Lung (tissue), 11 donors: ENCODE measurements at regions not wholly inside any gene's neighbourhood (a gene's known extent, or its start where the extent isn't known, plus 50 kb on each side); places are given as distances from the start of the nearest gene placed in this dataset.

Source experiments
- ATAC-seq: fragments of 200-7000 bp; cut with Tn5 transposase; one replicate; pipeline ENCODE4 v1.9.1; 2020; ENCODE audit warnings: moderate number of reproducible peaks; ENCODE audit not compliant: insufficient read depth, low FRiP score
- DNase-seq, 3 donors: peaks; one replicate each; pipeline ENCODE4 v3.0.0-alpha.2; 2013 to 2017
- H3K27ac ChIP-seq, 2 donors: one replicate each; pipeline ENCODE4 v1.5.1; 2013; ENCODE audit warnings: mild to moderate bottlenecking in 2 of 2, moderate library complexity in 2 of 2, control low read depth in 1 of 2, inconsistent platforms in 1 of 2, low read depth in 1 of 2, low read length in 1 of 2
- H3K27me3 ChIP-seq, 3 donors: one replicate each; pipeline ENCODE4 v1.5.1; 2013; ENCODE audit warnings: low read length in 2 of 3; ENCODE audit not compliant: control insufficient read depth in 3 of 3, insufficient read depth in 3 of 3
- H3K36me3 ChIP-seq, 4 donors: one replicate each; pipeline ENCODE4 v1.5.1; 2013; ENCODE audit warnings: low read length in 4 of 4, mild to moderate bottlenecking in 1 of 4, moderate library complexity in 1 of 4; ENCODE audit not compliant: control insufficient read depth in 4 of 4, insufficient read depth in 4 of 4
- H3K4me1 ChIP-seq, 5 donors: one replicate each; pipeline ENCODE4 v1.5.1; 2013; ENCODE audit warnings: low read length in 5 of 5, mild to moderate bottlenecking in 2 of 5, moderate library complexity in 1 of 5; ENCODE audit not compliant: control insufficient read depth in 5 of 5, insufficient read depth in 5 of 5
- H3K4me3 ChIP-seq: one replicate; pipeline ENCODE4 v1.5.1; 2013; ENCODE audit warnings: mild to moderate bottlenecking, control low read depth, moderate library complexity
- H3K9ac ChIP-seq, 2 donors: one replicate each; pipeline ENCODE4 v1.5.1; 2013; ENCODE audit warnings: low read length in 2 of 2, control low read depth in 1 of 2; ENCODE audit not compliant: insufficient read depth in 1 of 2
- H3K9me3 ChIP-seq, 4 donors: one replicate each; pipeline ENCODE4 v1.5.1; 2013; ENCODE audit warnings: low read length in 3 of 4, mild to moderate bottlenecking in 1 of 4, moderate library complexity in 1 of 4; ENCODE audit not compliant: control insufficient read depth in 4 of 4, insufficient read depth in 3 of 4
- CTCF ChIP-seq: IDR thresholded peaks from 2 replicates; pipeline ENCODE4 v1.5.1; 2012; ENCODE audit warnings: mild to moderate bottlenecking; ENCODE audit errors: control extremely low read depth, extremely low read depth
- WGBS, 2 donors: extraction: QIAGEN DNeasy Blood & Tissue Kit; methylation state at CpG; one replicate each; pipeline ENCODE4 v1.1.7; 2013; 5-methylcytosine and 5-hydroxymethylcytosine counted together
- donor health status: control.
- donor health status: control.
- donor health status: Bipolar disorder and iron deficiency.
- donor health status: healthy.
- donor health status: DM: yes; HTN: yes; CAD: no.

GRCh38 chr3:139756529-139757103 lies 78.8 kb upstream of the NMNAT3 start:
- Histone ChIP-seq H3K27ac (no peak overlapping the region), H3K9ac (no peak overlapping the region), H3K36me3 (no peaks in the 10 kb centered on the region), H3K4me1 (peaks cover 0 to 3% (median 0%) of the 10 kb centered on the region in 5 donors), H3K4me3 (no peak overlapping the region), H3K27me3 (no peaks in the 10 kb centered on the region), H3K9me3 (peaks cover 0 to 2% (median 0%) of the 10 kb centered on the region in 4 donors)
- DNase-seq = no peak
- no peak for ATAC-seq
- no peak for TF ChIP-seq CTCF
- 88 to 93% methylated on average over 3 of the region's 3 CpGs for WGBS, 2 donors

- DNase-seq = no peak
- no peak for TF ChIP-seq CTCF
- ATAC-seq = no peak
- H3K36me3 ChIP-seq = no peaks in the 10 kb centered on the region
- no peaks in the 10 kb centered on the region for H3K27me3 ChIP-seq
- H3K9ac ChIP-seq = no peak overlapping the region
- H3K27ac ChIP-seq = no peak overlapping the region
- peaks cover 0 to 2% (median 0%) of the 10 kb centered on the region in 4 donors for H3K9me3 ChIP-seq
- WGBS, 2 donors = 75 to 90% methylated on average over 2 to 3 of the region's 3 CpGs
- peaks cover 0 to 3% (median 0%) of the 10 kb centered on the region in 5 donors for H3K4me1 ChIP-seq
- no peak overlapping the region for H3K4me3 ChIP-seq
Measured at GRCh38 chr3:139755551-139755950, 77.8 kb upstream of the NMNAT3 start.

- DNase-seq (no peak), ATAC-seq (no peak)
- Histone ChIP-seq H3K9ac (no peak overlapping the region), H3K27me3 (no peaks in the 10 kb centered on the region), H3K4me3 (no peak overlapping the region), H3K4me1 (no peaks in the 10 kb centered on the region), H3K27ac (no peak overlapping the region), H3K9me3 (peaks cover 0 to 7% (median 0%) of the 10 kb centered on the region in 4 donors), H3K36me3 (no peaks in the 10 kb centered on the region)
- WGBS, 2 donors = 73 to 91% methylated on average over 2 of the region's 2 CpGs
- TF ChIP-seq CTCF = no peak
Measured at GRCh38 chr3:139751789-139752188, 74.0 kb upstream of the NMNAT3 start.

- H3K4me1 ChIP-seq = peaks cover 0 to 10% (median 0%) of the 10 kb centered on the region in 5 donors
- no peak for ATAC-seq
- TF ChIP-seq CTCF = no peak
- H3K27me3 ChIP-seq = no peaks in the 10 kb centered on the region
- H3K9me3 ChIP-seq = peaks cover 0 to 7% (median 0%) of the 10 kb centered on the region in 4 donors
- DNase-seq = no peak
- H3K27ac ChIP-seq = no peak overlapping the region
- no peak overlapping the region for H3K9ac ChIP-seq
- H3K36me3 ChIP-seq = no peaks in the 10 kb centered on the region
- H3K4me3 ChIP-seq = no peak overlapping the region
Measured at GRCh38 chr3:139746481-139746880, 68.7 kb upstream of the NMNAT3 start.
